GM23248 (cell line): ENCODE measurements at regions not wholly inside any gene's neighbourhood (a gene's known extent, or its start where the extent isn't known, plus 50 kb on each side); places are given as distances from the start of the nearest gene placed in this dataset.

Experiments
- DNase-seq: peaks from one replicate; pipeline ENCODE4 v3.0.0-alpha.2; 2015
- H2AFZ ChIP-seq: fragments of 200-600 bp; sonication (generic); 2 replicates; pipeline ENCODE4 v1.6.1; 2016; ENCODE audit warnings: antibody characterized with exemption
- H3F3A ChIP-seq: fragments of 200-600 bp; sonication (generic); 2 replicates; pipeline ENCODE4 v1.6.1; 2016; ENCODE audit warnings: mild to moderate bottlenecking, antibody characterized with exemption, mixed run types; ENCODE audit not compliant: insufficient read depth
- H3K27ac ChIP-seq: fragments of 200-600 bp; sonication (generic); 2 replicates; pipeline ENCODE4 v1.5.1; 2016; ENCODE audit warnings: mild to moderate bottlenecking
- H3K27me3 ChIP-seq: fragments of 200-600 bp; sonication (generic); replicated peaks from 2 replicates; pipeline ENCODE4 v1.6.1; 2016; ENCODE audit warnings: mild to moderate bottlenecking; ENCODE audit not compliant: insufficient read depth
- H3K36me3 ChIP-seq: fragments of 200-600 bp; sonication (generic); 2 replicates; pipeline ENCODE4 v1.6.1; 2016; ENCODE audit warnings: low read depth, mild to moderate bottlenecking
- H3K4me1 ChIP-seq: fragments of 200-600 bp; sonication (generic); 2 replicates; pipeline ENCODE4 v1.6.1; 2016; ENCODE audit warnings: mild to moderate bottlenecking; ENCODE audit not compliant: insufficient read depth
- H3K4me2 ChIP-seq: fragments of 200-600 bp; sonication (generic); one replicate; pipeline ENCODE4 v1.6.1; 2016; ENCODE audit warnings: mild to moderate bottlenecking; ENCODE audit not compliant: unreplicated experiment
- H3K4me3 ChIP-seq: fragments of 200-600 bp; sonication (generic); 2 replicates; pipeline ENCODE4 v1.5.1; 2016; ENCODE audit warnings: mild to moderate bottlenecking
- H3K79me2 ChIP-seq: fragments of 200-600 bp; sonication (generic); 2 replicates; pipeline ENCODE4 v1.6.1; 2016; ENCODE audit warnings: mild to moderate bottlenecking; ENCODE audit not compliant: insufficient read depth
- H3K9ac ChIP-seq: fragments of 200-600 bp; sonication (generic); 2 replicates; pipeline ENCODE4 v1.6.1; 2016; ENCODE audit warnings: mild to moderate bottlenecking
- H3K9me2 ChIP-seq: fragments of 200-600 bp; sonication (generic); 2 replicates; pipeline ENCODE4 v1.6.1; 2016; ENCODE audit warnings: mixed run types, mild to moderate bottlenecking, moderate library complexity; ENCODE audit not compliant: insufficient read depth
- H3K9me3 ChIP-seq: fragments of 200-600 bp; sonication (generic); one replicate; pipeline ENCODE4 v1.6.1; 2017; ENCODE audit warnings: low read depth
- H4K20me1 ChIP-seq: fragments of 200-600 bp; sonication (generic); 2 replicates; pipeline ENCODE4 v1.6.0; 2016; ENCODE audit not compliant: insufficient read depth
- EZH2 ChIP-seq: fragments of 200-600 bp; sonication (generic); IDR thresholded peaks from 2 replicates; pipeline ENCODE4 v1.6.1; 2018; ENCODE audit warnings: antibody characterized with exemption, mild to moderate bottlenecking; ENCODE audit not compliant: insufficient read depth, poor library complexity, severe bottlenecking
- EZH2phosphoT487 ChIP-seq: fragments of 200-600 bp; sonication (generic); IDR thresholded peaks from 2 replicates; pipeline ENCODE4 v1.6.1; 2018; ENCODE audit warnings: antibody characterized with exemption, moderate library complexity, mild to moderate bottlenecking, low read depth; ENCODE audit not compliant: insufficient read depth
- WGBS, 2 experiments: methylation state at CpG; one replicate each; pipeline ENCODE4 v1.1.6; 2015 to 2017; ENCODE audit warnings: low lambda C conversion rate in 2 of 2, low coverage in 1 of 2; ENCODE audit errors: missing lambda C conversion rate in 2 of 2; 5-methylcytosine and 5-hydroxymethylcytosine counted together
- in situ Hi-C: fragments of 300-500 bp; cut with MboI; formaldehyde crosslinking; loops from 2 replicates; pipeline ENCODE4 v1.15.0; 2020

- H3K4me1 ChIP-seq: no peaks in the 10 kb centered on the region
- H2AFZ ChIP-seq: no peak overlapping the region
- H3F3A ChIP-seq: no peaks in the 10 kb centered on the region
- H3K4me3 ChIP-seq: no peak overlapping the region
- H3K79me2 ChIP-seq: no peaks in the 10 kb centered on the region
- no peaks in the 10 kb centered on the region for H3K9me2 ChIP-seq
- H3K9me3 ChIP-seq: no peaks in the 10 kb centered on the region
- 38 to 42% methylated on average over 1 of the region's 1 CpG for WGBS, 2 experiments
- TF ChIP-seq EZH2phosphoT487: no peak
- H3K36me3 ChIP-seq: no peaks in the 10 kb centered on the region
- H4K20me1 ChIP-seq: no peaks in the 10 kb centered on the region
- H3K27ac ChIP-seq: no peak overlapping the region
- in situ Hi-C loops: no loop called here
- peak; percentile 13 for DNase-seq
- H3K9ac ChIP-seq: no peak overlapping the region
- H3K4me2 ChIP-seq: no peak overlapping the region
- no peaks in the 10 kb centered on the region for H3K27me3 ChIP-seq
These were observed 100.5 kb upstream of the SDK1 start for GRCh38 chr7:3200504-3200903.

DNA sequence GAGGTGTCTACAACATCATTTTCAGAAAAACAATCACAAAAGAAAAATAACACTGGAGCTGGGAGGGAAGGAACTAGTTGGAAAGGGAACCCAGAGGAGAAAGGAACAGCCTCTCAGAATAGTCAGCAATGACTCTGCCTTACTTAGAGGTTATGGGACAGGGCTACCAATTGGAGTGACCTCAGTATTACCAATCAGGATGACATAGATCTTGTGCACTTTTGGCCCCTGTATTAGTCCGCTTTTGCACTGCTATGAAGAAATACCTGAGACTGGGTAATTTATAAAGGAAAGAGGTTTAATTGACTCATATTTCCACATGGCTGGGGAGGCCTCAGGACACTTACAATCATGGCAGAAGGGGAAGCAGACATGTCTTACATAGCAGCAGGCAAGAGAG is 99.7 kb upstream of the SDK1 start:
- Histone ChIP-seq H3K4me1 (no peaks in the 10 kb centered on the region), H3K27me3 (no peaks in the 10 kb centered on the region), H2AFZ (no peak overlapping the region), H3K4me3 (no peak overlapping the region), H3K9ac (no peak overlapping the region), H3K9me2 (no peaks in the 10 kb centered on the region), H3F3A (no peaks in the 10 kb centered on the region), H3K36me3 (no peaks in the 10 kb centered on the region), H3K9me3 (no peaks in the 10 kb centered on the region), H4K20me1 (no peaks in the 10 kb centered on the region), H3K4me2 (no peak overlapping the region), H3K27ac (no peak overlapping the region), H3K79me2 (no peaks in the 10 kb centered on the region)
- TF ChIP-seq EZH2: no peak
- TF ChIP-seq EZH2phosphoT487: no peak
- WGBS, 2 experiments: 16 to 29% methylated on average over 1 of the region's 1 CpG
- DNase-seq: no peak
- in situ Hi-C loops: no loop called here

- H3K4me2 ChIP-seq: no peak overlapping the region
- H3K27ac ChIP-seq: no peak overlapping the region
- no peak overlapping the region for H3K4me3 ChIP-seq
- no peaks in the 10 kb centered on the region for H3K36me3 ChIP-seq
- WGBS, 2 experiments: 53 to 55% methylated on average over 6 of the region's 6 CpGs
- TF ChIP-seq EZH2phosphoT487 (no peak), EZH2 (no peak)
- no peaks in the 10 kb centered on the region for H3K27me3 ChIP-seq
- no peaks in the 10 kb centered on the region for H4K20me1 ChIP-seq
- DNase-seq: no peak
- H3K9me2 ChIP-seq: no peaks in the 10 kb centered on the region
- H3K4me1 ChIP-seq: no peaks in the 10 kb centered on the region
- no peaks in the 10 kb centered on the region for H3K9me3 ChIP-seq
- in situ Hi-C loops: no loop called here
- H2AFZ ChIP-seq: no peak overlapping the region
- H3K79me2 ChIP-seq: no peaks in the 10 kb centered on the region
- H3K9ac ChIP-seq: no peak overlapping the region
- H3F3A ChIP-seq: no peaks in the 10 kb centered on the region
These were observed 98.9 kb upstream of the SDK1 start for GRCh38 chr7:3201937-3202710.

GRCh38 chr7:3204526-3204925 is 96.5 kb upstream of the SDK1 start:
- Histone ChIP-seq H3K36me3 (no peaks in the 10 kb centered on the region), H3K4me2 (no peak overlapping the region), H3K79me2 (no peaks in the 10 kb centered on the region), H3K4me3 (no peak overlapping the region), H3K9me3 (no peaks in the 10 kb centered on the region), H4K20me1 (no peaks in the 10 kb centered on the region), H3K4me1 (no peaks in the 10 kb centered on the region), H3F3A (no peaks in the 10 kb centered on the region), H2AFZ (no peak overlapping the region), H3K27me3 (no peaks in the 10 kb centered on the region), H3K9ac (no peak overlapping the region), H3K9me2 (no peaks in the 10 kb centered on the region), H3K27ac (no peak overlapping the region)
- no peak for TF ChIP-seq EZH2
- TF ChIP-seq EZH2phosphoT487: no peak
- in situ Hi-C loops: no loop called here
- no peak for DNase-seq
- 57% methylated on average over 6 of the region's 6 CpGs for WGBS, 2 experiments

DNA sequence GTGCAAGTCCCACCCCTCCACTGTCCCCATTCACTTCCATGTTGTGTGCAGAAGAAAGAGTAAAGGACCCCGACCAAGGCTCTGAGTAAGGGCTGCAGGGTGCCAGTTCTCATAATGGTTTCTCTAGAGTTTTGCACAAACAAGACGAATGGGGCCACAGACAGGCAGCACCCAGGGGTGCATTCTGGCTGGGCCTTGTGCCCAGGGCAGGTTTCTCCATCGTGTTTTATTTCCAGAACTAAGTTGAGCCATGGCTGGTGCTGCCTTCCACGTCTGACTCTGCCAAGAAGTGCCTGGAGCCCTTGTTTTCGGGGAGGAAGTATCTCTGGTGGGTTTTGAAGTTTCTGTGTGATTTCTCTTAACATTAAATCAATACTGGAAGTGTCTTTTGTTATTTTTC is 95.0 kb upstream of the SDK1 start:
- no peaks in the 10 kb centered on the region for H3K4me1 ChIP-seq
- no peak overlapping the region for H3K4me3 ChIP-seq
- H3K9ac ChIP-seq: no peak overlapping the region
- no peak overlapping the region for H3K27ac ChIP-seq
- no peak overlapping the region for H3K4me2 ChIP-seq
- TF ChIP-seq EZH2 (no peak), EZH2phosphoT487 (no peak)
- no peaks in the 10 kb centered on the region for H3K27me3 ChIP-seq
- no peaks in the 10 kb centered on the region for H3K9me3 ChIP-seq
- 8 to 10% methylated on average over 5 of the region's 5 CpGs for WGBS, 2 experiments
- DNase-seq: no peak
- H3K79me2 ChIP-seq: no peaks in the 10 kb centered on the region
- H4K20me1 ChIP-seq: no peaks in the 10 kb centered on the region
- H3K36me3 ChIP-seq: no peaks in the 10 kb centered on the region
- H3K9me2 ChIP-seq: no peaks in the 10 kb centered on the region
- H2AFZ ChIP-seq: no peak overlapping the region
- in situ Hi-C loops: no loop called here
- no peaks in the 10 kb centered on the region for H3F3A ChIP-seq
